ENCODE measurements at regions not wholly inside any gene's neighbourhood (a gene's known extent, or its start where the extent isn't known, plus 50 kb on each side); places are given as distances from the start of the nearest gene placed in this dataset.

GRCh38 chrX:25166546-25166945 is 150.8 kb upstream of the ARX start:
- TF ChIP-seq CTCF (IDR thresholded peaks at IDR 0.05) = no peak
- no peak for TF ChIP-seq POLR2A (IDR thresholded peaks at IDR 0.05)
